ENCODE measurements at regions not wholly inside any gene's neighbourhood (a gene's known extent, or its start where the extent isn't known, plus 50 kb on each side); places are given as distances from the start of the nearest gene placed in this dataset.

DNA sequence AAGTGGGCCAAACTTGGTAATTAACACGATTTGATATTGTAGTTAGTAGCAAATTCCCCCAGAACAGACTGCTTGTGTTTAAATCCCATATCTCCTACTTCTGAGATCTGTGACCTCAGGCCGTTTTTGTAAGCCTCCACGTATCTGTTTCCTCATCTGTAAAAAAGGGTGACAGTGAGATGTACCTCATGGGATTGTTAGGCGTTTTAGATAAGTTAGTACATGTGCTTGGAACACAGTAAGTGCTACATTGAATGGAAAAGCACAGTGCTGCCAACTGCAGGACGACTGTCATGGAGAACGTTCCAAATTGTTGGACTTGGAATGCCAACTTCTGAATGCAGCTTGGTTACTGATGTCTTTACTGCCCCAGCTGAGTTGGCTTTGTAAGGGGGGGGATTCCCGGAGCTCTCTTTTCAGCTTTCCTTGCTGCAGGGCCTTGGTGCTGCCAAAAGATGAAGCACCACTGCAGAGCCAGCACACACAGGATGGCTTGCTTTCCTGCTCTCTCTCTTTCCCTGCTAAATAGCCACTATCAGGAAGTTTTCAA is 108.6 kb downstream of the OPN5 start:
- peaks cover 9% of the 10 kb centered on the region for H3K4me1 Mint-ChIP-seq
- H3K27me3 Mint-ChIP-seq (ENCODE audit: insufficient read depth): no peaks in the 10 kb centered on the region

DNA sequence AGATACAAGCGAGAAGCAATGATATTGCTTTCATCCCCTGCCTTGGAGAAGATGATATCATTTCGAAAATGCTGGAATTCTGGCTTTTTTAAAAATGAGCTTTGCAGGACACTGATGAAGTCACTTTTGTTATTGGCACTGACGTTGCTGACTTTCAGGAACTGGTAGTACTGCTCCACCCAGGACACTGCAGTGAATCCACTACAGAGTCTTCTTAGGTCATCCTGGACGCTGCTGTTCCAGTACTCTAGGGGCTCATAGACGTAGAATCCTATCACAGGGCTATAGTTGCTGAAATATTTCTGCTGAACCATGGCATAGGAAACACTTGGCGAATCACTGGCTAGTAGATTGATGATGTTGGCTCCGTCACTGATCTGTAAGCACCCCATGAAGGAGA is 97.2 kb downstream of the OPN5 start:
- TF ChIP-seq, protein P1, sequence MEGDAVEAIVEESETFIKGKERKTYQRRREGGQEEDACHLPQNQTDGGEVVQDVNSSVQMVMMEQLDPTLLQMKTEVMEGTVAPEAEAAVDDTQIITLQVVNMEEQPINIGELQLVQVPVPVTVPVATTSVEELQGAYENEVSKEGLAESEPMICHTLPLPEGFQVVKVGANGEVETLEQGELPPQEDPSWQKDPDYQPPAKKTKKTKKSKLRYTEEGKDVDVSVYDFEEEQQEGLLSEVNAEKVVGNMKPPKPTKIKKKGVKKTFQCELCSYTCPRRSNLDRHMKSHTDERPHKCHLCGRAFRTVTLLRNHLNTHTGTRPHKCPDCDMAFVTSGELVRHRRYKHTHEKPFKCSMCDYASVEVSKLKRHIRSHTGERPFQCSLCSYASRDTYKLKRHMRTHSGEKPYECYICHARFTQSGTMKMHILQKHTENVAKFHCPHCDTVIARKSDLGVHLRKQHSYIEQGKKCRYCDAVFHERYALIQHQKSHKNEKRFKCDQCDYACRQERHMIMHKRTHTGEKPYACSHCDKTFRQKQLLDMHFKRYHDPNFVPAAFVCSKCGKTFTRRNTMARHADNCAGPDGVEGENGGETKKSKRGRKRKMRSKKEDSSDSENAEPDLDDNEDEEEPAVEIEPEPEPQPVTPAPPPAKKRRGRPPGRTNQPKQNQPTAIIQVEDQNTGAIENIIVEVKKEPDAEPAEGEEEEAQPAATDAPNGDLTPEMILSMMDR (conservative IDR thresholded peaks at IDR 0.05): no peak
- no peak for DNase-seq
- no peak overlapping the region for H3K27ac ChIP-seq (ENCODE audit: low read depth, low read length)
- no peaks in the 10 kb centered on the region for H3K27me3 ChIP-seq (ENCODE audit: control insufficient read depth, insufficient read depth, low read length, poor library complexity, severe bottlenecking)
- Mint-ChIP-seq H3K27ac (no peak overlapping the region), H3K9me3 (no peaks in the 10 kb centered on the region), H3K36me3 (ENCODE audit: low read depth) (no peaks in the 10 kb centered on the region), H3K4me1 (no peaks in the 10 kb centered on the region), H3K4me3 (no peak overlapping the region), H3K27me3 (ENCODE audit: insufficient read depth) (no peaks in the 10 kb centered on the region)
- H3K4me1 ChIP-seq (ENCODE audit: control insufficient read depth, insufficient read depth, low read length): peaks cover 4% of the 10 kb centered on the region
- H3K4me3 ChIP-seq (ENCODE audit: low read length): no peak overlapping the region
- no peaks in the 10 kb centered on the region for H3K36me3 ChIP-seq (ENCODE audit: control insufficient read depth, insufficient read depth, low read length)
- no peak overlapping the region for H3K9ac ChIP-seq (ENCODE audit: extremely low read depth, low read length, poor library complexity, severe bottlenecking)
- H3K9me3 ChIP-seq (ENCODE audit: control insufficient read depth, low read length): no peaks in the 10 kb centered on the region
- 89 to 92% methylated on average over 6 to 7 of the region's 7 CpGs for WGBS, 2 experiments (ENCODE audit: insufficient coverage in 1 of 2, insufficient read length in 1 of 2)

More for the DNA sequence above, 108.6 kb downstream of the OPN5 start:
- H3K27me3 ChIP-seq (ENCODE audit: control insufficient read depth, insufficient read depth, low read length, poor library complexity, severe bottlenecking): no peaks in the 10 kb centered on the region
- WGBS, 2 experiments (ENCODE audit: insufficient coverage in 1 of 2, insufficient read length in 1 of 2): 91 to 95% methylated on average over 6 to 7 of the region's 7 CpGs
- H3K9me3 ChIP-seq (ENCODE audit: control insufficient read depth, low read length): no peaks in the 10 kb centered on the region
- H3K9me3 Mint-ChIP-seq: peaks cover 2% of the 10 kb centered on the region
- no peak overlapping the region for H3K4me3 Mint-ChIP-seq
- TF ChIP-seq, protein P1 (conservative IDR thresholded peaks at IDR 0.05): no peak
- no peaks in the 10 kb centered on the region for H3K36me3 ChIP-seq (ENCODE audit: control insufficient read depth, insufficient read depth, low read length)
- H3K4me1 ChIP-seq (ENCODE audit: control insufficient read depth, insufficient read depth, low read length): peaks cover 5% of the 10 kb centered on the region
- no peak overlapping the region for H3K9ac ChIP-seq (ENCODE audit: extremely low read depth, low read length, poor library complexity, severe bottlenecking)
- no peaks in the 10 kb centered on the region for H3K36me3 Mint-ChIP-seq (ENCODE audit: low read depth)
- H3K27ac Mint-ChIP-seq: no peak overlapping the region
- DNase-seq: no peak
- H3K27ac ChIP-seq (ENCODE audit: low read depth, low read length): no peak overlapping the region
- H3K4me3 ChIP-seq (ENCODE audit: low read length): no peak overlapping the region
